Fibroblast of villous mesenchyme (primary cell): ENCODE measurements at regions not wholly inside any gene's neighbourhood (a gene's known extent, or its start where the extent isn't known, plus 50 kb on each side); places are given as distances from the start of the nearest gene placed in this dataset.

Experiments
- DNase-seq: peaks from one replicate; pipeline ENCODE4 v3.0.0-alpha.2; 2010; ENCODE audit warnings: low read depth
- H3K4me3 ChIP-seq: 2 replicates; pipeline ENCODE4 v1.5.1; 2011; ENCODE audit warnings: low read depth, mild to moderate bottlenecking, low read length
- CTCF ChIP-seq: IDR thresholded peaks from 2 replicates; pipeline ENCODE4 v1.5.1; 2012; ENCODE audit warnings: low read depth, mild to moderate bottlenecking, low read length; ENCODE audit not compliant: insufficient read depth

- no peak for DNase-seq
- no peak for TF ChIP-seq CTCF
- H3K4me3 ChIP-seq, result no peak overlapping the region
Measured at GRCh38 chr13:80039000-80039399, 301.9 kb downstream of the SPRY2 start.

DNA sequence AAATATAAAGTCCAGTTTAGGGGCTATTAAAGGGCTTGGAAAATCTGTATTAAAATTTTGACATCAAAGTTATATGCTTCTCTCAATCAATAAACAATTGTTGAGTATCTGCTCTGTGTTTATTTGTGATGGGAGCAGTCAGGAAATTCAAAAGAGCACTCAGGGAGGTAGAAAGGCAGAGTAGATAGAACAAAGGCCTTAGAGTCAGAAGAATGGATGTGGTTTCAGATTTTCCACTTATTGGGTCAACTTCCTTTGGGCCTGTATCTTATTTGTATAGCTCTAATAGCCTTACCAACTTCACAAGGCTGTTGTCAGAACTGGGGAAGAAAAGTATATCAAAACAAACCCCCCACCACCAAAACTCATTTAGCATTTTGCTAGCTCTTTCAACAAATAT, 302.6 kb downstream of the SPRY2 start:
- no peak overlapping the region for H3K4me3 ChIP-seq
- no peak for DNase-seq
- no peak for TF ChIP-seq CTCF

- H3K4me3 ChIP-seq, result no peak overlapping the region
- peak; percentile 78 for DNase-seq
- no peak for TF ChIP-seq CTCF
Measured at GRCh38 chr13:80037505-80037888, 303.4 kb downstream of the SPRY2 start.

- no peak for TF ChIP-seq CTCF
- DNase-seq, result no peak
- no peak overlapping the region for H3K4me3 ChIP-seq
Measured at GRCh38 chr13:80036845-80037504, 304.0 kb downstream of the SPRY2 start.

DNA sequence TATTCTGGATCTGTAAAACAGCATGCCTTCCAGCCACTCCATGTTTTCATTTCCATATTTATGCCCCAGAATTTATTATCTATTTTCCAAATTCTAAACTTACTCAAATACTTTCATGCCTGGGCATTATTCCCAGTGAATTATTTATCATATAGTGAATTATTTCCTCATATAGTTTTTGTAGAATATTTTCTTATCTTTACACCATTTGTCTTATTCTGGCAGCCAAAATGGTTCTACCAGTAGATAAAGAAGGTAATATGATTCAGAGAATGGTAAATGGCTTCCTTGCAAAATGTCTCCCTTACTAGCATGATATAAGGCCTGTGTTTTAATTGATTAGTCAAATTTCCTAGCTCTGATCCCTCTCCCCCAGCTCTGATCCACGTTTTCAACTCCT, 305.8 kb downstream of the SPRY2 start:
- no peak overlapping the region for H3K4me3 ChIP-seq

GRCh38 chr13:80033951-80034350, 307.0 kb downstream of the SPRY2 start:
- H3K4me3 ChIP-seq, result no peak overlapping the region
- no peak for TF ChIP-seq CTCF
- DNase-seq, result no peak

More for the DNA sequence above, 305.8 kb downstream of the SPRY2 start:
- DNase-seq, result no peak
- no peak for TF ChIP-seq CTCF

GRCh38 chr13:80033286-80033685, 307.6 kb downstream of the SPRY2 start:
- no peak for DNase-seq
- H3K4me3 ChIP-seq, result no peak overlapping the region
- no peak for TF ChIP-seq CTCF
